Spleen (tissue), 7 donors: ENCODE measurements at regions not wholly inside any gene's neighbourhood (a gene's known extent, or its start where the extent isn't known, plus 50 kb on each side); places are given as distances from the start of the nearest gene placed in this dataset.

Source experiments
- CTCF ChIP-seq, 11 experiments: fragments of 200-600 bp in 7 of 11; fragments of 450-650 bp in 4 of 11; sonication (generic) in 4 of 11; IDR thresholded peaks in 8 of 11; conservative IDR thresholded peaks in 3 of 11; 1 replicate in 7 of 11; 2 replicates in 4 of 11; pipeline versions ENCODE4 v1.4.0 to v1.8.0; 2016 to 2021; ENCODE audit warnings: antibody characterized with exemption in 11 of 11, inconsistent platforms in 4 of 11, mild to moderate bottlenecking in 1 of 11
- POLR2AphosphoS5 ChIP-seq, 3 donors: sonication (generic); formaldehyde crosslinking; IDR thresholded peaks; one replicate each; pipeline ENCODE4 v1.5.1; 2017; ENCODE audit warnings: antibody characterized with exemption in 3 of 3
- donor health status: DM: no; HTN: no; CAD: no; lungs with moderate emphysema.
- donor health status: DM: no; HTN: no; CAD: no.
- donor health status: DM: no; HTN: no; CAD: no.

GRCh38 chr7:115128154-115128553 lies 206.3 kb downstream of the MDFIC start:
- TF ChIP-seq POLR2AphosphoS5 (IDR thresholded peaks at IDR 0.05): no peak
- TF ChIP-seq CTCF (IDR thresholded peaks at IDR 0.05 in 8 of 11, conservative IDR thresholded peaks at IDR 0.05 in 3 of 11): no peak
